KMS-11 (cell line): ENCODE measurements at regions not wholly inside any gene's neighbourhood (a gene's known extent, or its start where the extent isn't known, plus 50 kb on each side); places are given as distances from the start of the nearest gene placed in this dataset.
A peak's percentile ranks its signal among the peaks of the same experiment; 100 is the strongest.
"Not testable (repeated sequence)": the region's sequence is repeated elsewhere in the genome, so short reads cannot be mapped to it uniquely, and the experiment has no call there.

Experiments used
- H2AFZ ChIP-seq: fragments of 200-600 bp; sonication (generic); 2 replicates; pipeline ENCODE4 v1.6.1; 2016; ENCODE audit warnings: antibody characterized with exemption, mixed run types, low read depth
- H3K27ac ChIP-seq: fragments of 200-600 bp; sonication (generic); 2 replicates; pipeline ENCODE4 v1.6.1; 2016; ENCODE audit warnings: mild to moderate bottlenecking, mixed run types
- H3K27me3 ChIP-seq: fragments of 200-600 bp; sonication (generic); 2 replicates; pipeline ENCODE4 v1.6.1; 2017; ENCODE audit warnings: mild to moderate bottlenecking, low read depth, mixed run types, moderate library complexity; ENCODE audit not compliant: insufficient read depth
- H3K36me3 ChIP-seq: fragments of 200-600 bp; sonication (generic); 2 replicates; pipeline ENCODE4 v1.6.1; 2017; ENCODE audit warnings: mild to moderate bottlenecking, mixed run types; ENCODE audit not compliant: insufficient read depth
- H3K4me1 ChIP-seq: fragments of 200-600 bp; sonication (generic); 2 replicates; pipeline ENCODE4 v1.6.1; 2016; ENCODE audit warnings: mild to moderate bottlenecking, low read depth, mixed run types; ENCODE audit not compliant: poor library complexity, severe bottlenecking
- H3K4me2 ChIP-seq: fragments of 200-600 bp; sonication (generic); 2 replicates; pipeline ENCODE4 v1.7.0; 2016; ENCODE audit warnings: mild to moderate bottlenecking, mixed run types
- H3K4me3 ChIP-seq: fragments of 200-600 bp; sonication (generic); IDR thresholded peaks from 2 replicates; pipeline ENCODE4 v1.6.1; 2017; ENCODE audit warnings: low read depth, low read length, mixed read lengths; ENCODE audit not compliant: insufficient read depth
- H3K79me2 ChIP-seq: fragments of 200-600 bp; sonication (generic); 2 replicates; pipeline ENCODE4 v1.6.1; 2016; ENCODE audit warnings: low read depth, mixed run types; ENCODE audit not compliant: insufficient read depth
- H3K9ac ChIP-seq: fragments of 200-600 bp; sonication (generic); 2 replicates; pipeline ENCODE4 v1.6.1; 2016; ENCODE audit warnings: mild to moderate bottlenecking, mixed run types
- H4K20me1 ChIP-seq: fragments of 200-600 bp; sonication (generic); 2 replicates; pipeline ENCODE4 v1.6.1; 2016; ENCODE audit warnings: mild to moderate bottlenecking, mixed run types; ENCODE audit not compliant: insufficient read depth
- TF ChIP-seq, protein P1 (sequence below): fragments of 200-600 bp; sonication (generic); conservative IDR thresholded peaks from 2 replicates; pipeline ENCODE4 v1.6.1; 2017; ENCODE audit warnings: low read depth, mild to moderate bottlenecking, antibody characterized with exemption, low read length, moderate library complexity, mixed read lengths

DNA sequence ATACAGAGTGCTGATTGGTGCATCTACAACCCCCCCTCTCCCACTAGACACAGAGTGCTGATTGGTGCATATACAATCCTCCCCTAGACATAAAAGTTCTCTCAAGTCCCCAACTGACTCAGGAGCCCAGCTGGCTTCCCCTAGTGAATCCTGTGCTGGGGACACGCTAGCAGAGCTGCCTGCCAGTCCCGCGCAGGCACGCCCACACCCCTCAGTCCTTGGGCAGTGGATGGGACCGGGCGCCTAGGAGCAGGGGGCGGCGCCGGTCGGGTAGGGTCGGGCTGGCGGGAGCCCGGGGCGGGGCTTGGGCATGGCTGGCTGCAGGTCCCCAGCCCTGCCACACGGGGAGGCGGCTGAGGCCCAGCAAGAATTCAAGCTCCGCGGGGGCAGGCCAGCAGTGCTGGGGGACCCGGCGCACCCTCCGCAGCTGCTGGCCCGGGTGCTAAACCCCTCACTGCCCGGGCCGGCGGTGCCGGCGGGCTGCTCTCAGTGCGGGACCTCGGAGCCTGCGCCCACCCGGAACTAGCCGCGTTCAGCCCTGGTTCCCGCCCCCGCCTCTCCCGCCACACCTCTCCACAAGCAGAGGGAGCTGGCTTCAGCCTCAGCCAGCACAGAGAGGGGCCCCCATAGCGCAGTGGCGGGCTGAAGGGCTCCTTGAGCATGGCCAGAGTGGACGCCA, 64.3 kb upstream of the DDHD1 start:
- no peak overlapping the region for H3K27ac ChIP-seq
- TF ChIP-seq, protein P1, sequence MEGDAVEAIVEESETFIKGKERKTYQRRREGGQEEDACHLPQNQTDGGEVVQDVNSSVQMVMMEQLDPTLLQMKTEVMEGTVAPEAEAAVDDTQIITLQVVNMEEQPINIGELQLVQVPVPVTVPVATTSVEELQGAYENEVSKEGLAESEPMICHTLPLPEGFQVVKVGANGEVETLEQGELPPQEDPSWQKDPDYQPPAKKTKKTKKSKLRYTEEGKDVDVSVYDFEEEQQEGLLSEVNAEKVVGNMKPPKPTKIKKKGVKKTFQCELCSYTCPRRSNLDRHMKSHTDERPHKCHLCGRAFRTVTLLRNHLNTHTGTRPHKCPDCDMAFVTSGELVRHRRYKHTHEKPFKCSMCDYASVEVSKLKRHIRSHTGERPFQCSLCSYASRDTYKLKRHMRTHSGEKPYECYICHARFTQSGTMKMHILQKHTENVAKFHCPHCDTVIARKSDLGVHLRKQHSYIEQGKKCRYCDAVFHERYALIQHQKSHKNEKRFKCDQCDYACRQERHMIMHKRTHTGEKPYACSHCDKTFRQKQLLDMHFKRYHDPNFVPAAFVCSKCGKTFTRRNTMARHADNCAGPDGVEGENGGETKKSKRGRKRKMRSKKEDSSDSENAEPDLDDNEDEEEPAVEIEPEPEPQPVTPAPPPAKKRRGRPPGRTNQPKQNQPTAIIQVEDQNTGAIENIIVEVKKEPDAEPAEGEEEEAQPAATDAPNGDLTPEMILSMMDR, result peak; percentile 35; the same call in 1 of the 2 replicates
- H3K36me3 ChIP-seq, result no peaks in the 10 kb centered on the region
- no peak overlapping the region; the same call in 1 of the 2 replicates for H3K9ac ChIP-seq
- peak overlapping the region; percentile 71 for H2AFZ ChIP-seq
- no peaks in the 10 kb centered on the region for H3K27me3 ChIP-seq
- H3K4me2 ChIP-seq, result peak overlapping the region; percentile 40
- no peaks in the 10 kb centered on the region for H3K79me2 ChIP-seq
- H3K4me1 ChIP-seq, result peaks cover 4% of the 10 kb centered on the region
- H4K20me1 ChIP-seq, result no peaks in the 10 kb centered on the region
- H3K4me3 ChIP-seq, result no peak overlapping the region

DNA sequence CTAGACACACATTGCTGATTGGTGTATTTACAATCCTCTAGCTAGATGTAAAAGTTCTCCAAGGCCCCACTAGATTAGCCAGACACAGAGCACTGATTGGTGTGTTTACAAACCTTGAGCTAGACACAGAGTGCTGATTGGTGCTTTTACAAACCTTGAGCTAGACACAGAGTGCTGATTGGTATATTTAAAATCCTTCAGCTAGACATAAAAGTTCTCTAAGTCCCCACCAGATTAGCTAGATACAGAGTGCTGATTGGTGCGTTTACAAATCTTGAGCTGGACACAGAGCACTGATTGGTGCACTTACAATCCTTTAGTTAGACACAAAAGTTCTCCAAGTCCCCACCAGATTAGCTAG, 63.8 kb upstream of the DDHD1 start:
- peak overlapping the region; percentile 71; the same call in 1 of the 2 replicates for H2AFZ ChIP-seq
- H3K4me1 ChIP-seq, H4K20me1 ChIP-seq, H3K27ac ChIP-seq, H3K79me2 ChIP-seq, H3K36me3 ChIP-seq, H3K27me3 ChIP-seq, H3K4me3 ChIP-seq, H3K4me2 ChIP-seq, H3K9ac ChIP-seq: not testable (repeated sequence)

DNA sequence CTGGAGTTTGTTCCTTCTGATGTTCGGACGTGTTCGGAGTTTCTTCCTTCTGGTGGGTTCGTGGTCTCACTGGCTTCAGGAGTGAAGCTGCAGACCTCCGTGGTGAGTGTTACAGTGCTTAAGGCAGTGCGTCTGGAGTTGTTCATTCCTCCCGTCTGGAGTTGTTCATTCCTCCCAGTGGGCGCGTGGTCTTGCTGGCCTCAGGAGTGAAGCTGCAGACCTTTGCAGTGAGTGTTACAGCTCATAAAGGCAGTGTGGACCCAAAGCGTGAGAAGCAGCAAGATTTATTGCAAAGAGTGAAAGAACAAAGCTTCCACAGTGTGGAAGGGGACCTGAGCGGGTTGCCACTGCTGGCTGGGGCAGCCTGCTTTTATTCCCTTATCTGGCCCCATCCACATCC, 63.4 kb upstream of the DDHD1 start:
- not testable (repeated sequence) for H3K27me3 ChIP-seq, H3K4me3 ChIP-seq, H2AFZ ChIP-seq, H3K4me1 ChIP-seq, H3K9ac ChIP-seq, H3K79me2 ChIP-seq, H3K4me2 ChIP-seq, H4K20me1 ChIP-seq, H3K27ac ChIP-seq, H3K36me3 ChIP-seq

DNA sequence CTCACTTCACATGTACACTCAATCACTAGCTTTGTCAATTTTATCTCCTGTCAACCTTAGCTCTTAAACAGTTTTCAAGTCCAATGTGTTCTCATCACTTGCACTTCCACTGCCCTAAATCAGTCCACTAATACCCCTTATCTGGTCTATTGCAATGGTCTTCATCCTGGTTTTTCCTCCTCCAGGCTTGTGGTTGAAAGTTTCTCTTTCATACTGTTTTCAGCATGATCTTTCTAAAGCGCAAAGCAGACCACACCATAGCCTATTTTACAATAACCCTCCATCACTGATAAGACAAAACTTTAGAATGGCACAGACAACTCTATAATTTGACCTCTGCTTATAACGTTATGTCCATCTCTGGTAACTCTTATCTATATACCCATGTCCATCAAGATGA, 62.0 kb upstream of the DDHD1 start:
- H2AFZ ChIP-seq, result no peak overlapping the region
- no peaks in the 10 kb centered on the region for H3K36me3 ChIP-seq
- H3K27me3 ChIP-seq, result no peaks in the 10 kb centered on the region
- TF ChIP-seq, protein P1, result no peak
- no peaks in the 10 kb centered on the region for H4K20me1 ChIP-seq
- no peak overlapping the region for H3K27ac ChIP-seq
- no peak overlapping the region for H3K4me3 ChIP-seq
- H3K79me2 ChIP-seq, result no peaks in the 10 kb centered on the region
- H3K9ac ChIP-seq, result no peak overlapping the region
- H3K4me1 ChIP-seq, result peaks cover 4% of the 10 kb centered on the region
- H3K4me2 ChIP-seq, result no peak overlapping the region

DNA sequence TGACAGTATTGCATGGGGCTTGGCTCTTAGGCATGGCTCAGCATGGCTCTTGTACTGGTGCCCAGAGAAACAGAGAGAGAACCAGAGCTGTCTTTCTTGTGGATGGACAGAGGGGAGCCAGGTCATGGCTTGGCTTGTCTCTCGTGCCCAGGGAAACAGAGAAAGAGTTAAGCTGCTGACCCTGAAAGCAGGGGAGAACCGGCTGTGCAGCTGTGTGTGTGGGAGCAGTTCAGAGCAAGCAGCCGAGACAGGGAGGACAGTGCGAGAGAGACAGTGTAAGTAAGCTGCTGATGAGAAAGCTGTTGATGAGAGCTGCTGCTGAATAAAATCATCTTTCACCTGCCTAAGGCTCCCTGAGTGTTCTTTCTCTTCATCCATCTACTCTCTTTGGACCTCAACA, 61.3 kb upstream of the DDHD1 start:
- Histone ChIP-seq H4K20me1 (no peaks in the 10 kb centered on the region), H3K36me3 (no peaks in the 10 kb centered on the region), H3K4me1 (peaks cover 4% of the 10 kb centered on the region), H3K79me2 (no peaks in the 10 kb centered on the region), H3K9ac (no peak overlapping the region), H3K27ac (no peak overlapping the region), H3K4me2 (no peak overlapping the region), H3K4me3 (no peak overlapping the region), H2AFZ (no peak overlapping the region), H3K27me3 (no peaks in the 10 kb centered on the region)
- TF ChIP-seq, protein P1, result no peak
